GM12874 (cell line): ENCODE measurements at regions not wholly inside any gene's neighbourhood (a gene's known extent, or its start where the extent isn't known, plus 50 kb on each side); places are given as distances from the start of the nearest gene placed in this dataset.

Source experiments
- CTCF ChIP-seq: IDR thresholded peaks from 2 replicates; pipeline ENCODE4 v1.5.1; 2011; ENCODE audit warnings: low read depth, mild to moderate bottlenecking, control low read depth, low read length, moderate library complexity; ENCODE audit not compliant: insufficient read depth

GRCh38 chr2:16440898-16441297 lies 224.7 kb downstream of the CYRIA start:
- no peak for TF ChIP-seq CTCF

- TF ChIP-seq CTCF: no peak
Measured at GRCh38 chr2:16438613-16439321, 226.9 kb downstream of the CYRIA start.

- no peak for TF ChIP-seq CTCF
Measured at GRCh38 chr2:16437189-16437588, 228.4 kb downstream of the CYRIA start.

GRCh38 chr2:16434393-16434792 lies 231.2 kb downstream of the CYRIA start:
- no peak for TF ChIP-seq CTCF

GRCh38 chr2:16430846-16431245 lies 234.8 kb downstream of the CYRIA start:
- TF ChIP-seq CTCF: no peak

GRCh38 chr2:16429431-16430145 lies 236.0 kb downstream of the CYRIA start:
- no peak for TF ChIP-seq CTCF

GRCh38 chr2:16429002-16429401 lies 236.6 kb downstream of the CYRIA start:
- TF ChIP-seq CTCF: no peak
